SKM-1 treated with dmso at 0.1 percent for 144 hours (cell line): ENCODE measurements at regions not wholly inside any gene's neighbourhood (a gene's known extent, or its start where the extent isn't known, plus 50 kb on each side); places are given as distances from the start of the nearest gene placed in this dataset.

ENCODE experiments used
- DNase-seq: peaks from one replicate; lab custom pipeline; 2025; ENCODE audit not compliant: unreplicated experiment; lab: John Stamatoyannopoulos, UW

GRCh38 chr7:12741951-12742575 lies 54.6 kb downstream of the ARL4A start:
- DNase-seq: no peak

- DNase-seq: no peak
These were observed 58.8 kb downstream of the ARL4A start for GRCh38 chr7:12746211-12746610.

- no peak for DNase-seq
These were observed 60.4 kb downstream of the ARL4A start for GRCh38 chr7:12747687-12748306.

GRCh38 chr7:12749069-12749468 lies 61.6 kb downstream of the ARL4A start:
- DNase-seq: no peak

- DNase-seq: no peak
These were observed 62.3 kb downstream of the ARL4A start for GRCh38 chr7:12749746-12750145.

- DNase-seq: no peak
These were observed 64.3 kb downstream of the ARL4A start for GRCh38 chr7:12751764-12752163.

GRCh38 chr7:12754179-12754578 lies 66.7 kb downstream of the ARL4A start:
- DNase-seq: no peak

- no peak for DNase-seq
These were observed 69.4 kb downstream of the ARL4A start for GRCh38 chr7:12756821-12757220.

GRCh38 chr7:12757443-12757842 lies 70.0 kb downstream of the ARL4A start:
- DNase-seq: no peak

- DNase-seq: no peak
These were observed 71.7 kb downstream of the ARL4A start for GRCh38 chr7:12759151-12759550.

- no peak for DNase-seq
These were observed 73.7 kb downstream of the ARL4A start for GRCh38 chr7:12761111-12761510.

- no peak for DNase-seq
These were observed 74.3 kb downstream of the ARL4A start for GRCh38 chr7:12761691-12762090.

- no peak for DNase-seq
These were observed 77.0 kb downstream of the ARL4A start for GRCh38 chr7:12764458-12764891.

GRCh38 chr7:12765431-12766100 lies 78.1 kb downstream of the ARL4A start:
- no peak for DNase-seq

- DNase-seq: no peak
These were observed 79.0 kb downstream of the ARL4A start for GRCh38 chr7:12766416-12766815.

GRCh38 chr7:12768948-12769347 lies 81.5 kb downstream of the ARL4A start:
- DNase-seq: no peak

- no peak for DNase-seq
These were observed 82.0 kb downstream of the ARL4A start for GRCh38 chr7:12769444-12769843.

- DNase-seq: no peak
These were observed 83.0 kb downstream of the ARL4A start for GRCh38 chr7:12770227-12770975.

GRCh38 chr7:12771378-12771877 lies 84.0 kb downstream of the ARL4A start:
- no peak for DNase-seq

GRCh38 chr7:12772768-12773167 lies 85.3 kb downstream of the ARL4A start:
- DNase-seq: no peak

- DNase-seq: no peak
These were observed 89.8 kb downstream of the ARL4A start for GRCh38 chr7:12777257-12777656.

GRCh38 chr7:12779947-12780346 lies 92.5 kb downstream of the ARL4A start:
- no peak for DNase-seq
